Transverse colon (tissue), 4 donors: ENCODE measurements at regions not wholly inside any gene's neighbourhood (a gene's known extent, or its start where the extent isn't known, plus 50 kb on each side); places are given as distances from the start of the nearest gene placed in this dataset.

Experiments
- CTCF ChIP-seq, 5 experiments: fragments of 200-600 bp in 3 of 5; fragments of 450-650 bp in 2 of 5; sonication (generic) in 3 of 5; IDR thresholded peaks; 1 replicate in 2 of 5; 2 replicates in 3 of 5; pipeline ENCODE4 v1.5.1; 2016 to 2017; ENCODE audit warnings: antibody characterized with exemption in 5 of 5, inconsistent platforms in 3 of 5, mild to moderate bottlenecking in 2 of 5, moderate library complexity in 1 of 5
- EP300 ChIP-seq: sonication (generic); formaldehyde crosslinking; IDR thresholded peaks from one replicate; pipeline ENCODE4 v1.6.1; 2017; ENCODE audit warnings: antibody characterized with exemption, low read depth
- POLR2AphosphoS5 ChIP-seq, 3 donors: sonication (generic); formaldehyde crosslinking; IDR thresholded peaks; one replicate each; pipeline ENCODE4 v1.6.1; 2016; ENCODE audit warnings: antibody characterized with exemption in 3 of 3

GRCh38 chr22:44411226-44412135 is 86.6 kb downstream of the RTL6 start:
- TF ChIP-seq CTCF (IDR thresholded peaks at IDR 0.05) (no peak), EP300 (no peak), POLR2AphosphoS5 (IDR thresholded peaks at IDR 0.05) (no peak)
